Eye (tissue), 1 donor: ENCODE measurements at regions not wholly inside any gene's neighbourhood (a gene's known extent, or its start where the extent isn't known, plus 50 kb on each side); places are given as distances from the start of the nearest gene placed in this dataset.

Experiments used
- DNase-seq: peaks from one replicate; pipeline ENCODE4 v3.0.0-alpha.2; 2015

GRCh38 chr4:152234571-152234970 lies 301.3 kb downstream of the FBXW7 start:
- DNase-seq = no peak

DNA sequence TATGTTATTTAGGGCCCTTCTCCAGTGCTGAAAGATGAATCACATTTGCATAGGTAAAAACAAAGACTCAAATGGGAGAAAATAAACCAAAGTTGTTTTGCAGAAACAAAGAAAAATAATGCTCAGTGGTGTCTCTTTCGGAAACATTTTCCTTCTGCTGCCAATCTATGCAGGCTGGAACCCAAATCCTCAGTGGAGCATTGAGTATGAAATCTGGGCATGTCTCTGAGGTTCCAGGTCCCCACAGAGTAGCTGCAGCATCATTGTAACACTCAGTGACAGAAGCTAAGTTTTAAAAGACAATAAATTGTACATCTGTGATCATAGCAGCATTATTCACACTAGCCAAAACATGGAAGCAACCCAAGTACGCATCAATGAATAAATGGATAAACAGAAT lies 303.6 kb downstream of the FBXW7 start:
- DNase-seq = no peak

- no peak for DNase-seq
These were observed 306.1 kb downstream of the FBXW7 start for GRCh38 chr4:152229782-152230289.

DNA sequence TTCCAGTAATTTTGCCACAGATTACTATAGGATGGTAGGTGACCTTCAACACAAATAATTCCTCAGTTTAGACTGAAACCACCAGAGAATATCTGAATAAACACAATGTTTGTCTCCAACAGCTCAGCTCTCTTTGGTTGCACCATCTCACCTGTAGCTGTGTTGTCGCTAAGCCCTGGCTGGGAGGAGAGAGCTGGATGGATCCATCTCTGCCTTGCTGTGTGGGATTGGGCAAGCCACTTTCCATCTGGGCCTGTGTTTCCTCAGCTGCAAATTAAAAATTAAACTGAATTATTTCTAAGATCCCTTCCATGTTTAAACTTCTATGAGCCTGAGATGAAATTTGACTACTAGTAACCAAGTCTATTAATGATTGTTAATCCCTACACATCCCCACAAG lies 310.2 kb downstream of the FBXW7 start:
- DNase-seq = no peak

DNA sequence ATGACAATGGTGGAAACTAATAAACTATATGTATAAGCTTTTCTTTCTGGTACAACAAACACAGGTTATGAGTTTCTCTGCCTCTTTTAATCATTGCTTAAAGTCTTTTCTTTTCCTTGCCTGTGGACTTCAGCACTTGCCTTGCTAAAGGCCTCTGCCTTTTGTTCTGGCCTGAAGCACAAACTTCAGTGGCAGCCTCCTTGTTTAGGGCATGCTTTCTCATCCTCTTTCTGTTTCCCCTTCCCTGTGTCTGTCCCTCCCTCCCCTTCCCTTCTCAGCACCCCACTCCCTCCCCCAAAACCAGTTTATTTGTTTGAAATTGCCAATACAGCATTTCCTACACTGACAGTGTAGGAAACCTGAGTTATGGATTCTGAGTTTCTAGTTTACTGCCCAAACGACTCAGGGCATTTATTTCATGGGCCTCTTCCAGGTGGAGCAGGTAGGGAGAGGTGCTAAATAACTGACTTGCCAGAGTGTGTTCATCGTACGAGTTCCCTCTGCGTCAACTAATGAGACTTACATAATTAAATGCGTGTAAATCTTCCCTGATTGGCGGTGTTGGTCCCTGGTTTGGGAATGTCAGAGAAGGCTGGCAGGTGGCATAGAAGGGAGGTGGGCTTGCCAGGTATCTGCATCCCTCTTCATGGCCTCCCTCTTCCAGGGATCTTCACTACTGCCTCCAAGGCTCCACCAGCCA lies 311.0 kb downstream of the FBXW7 start:
- no peak for DNase-seq

GRCh38 chr4:152224223-152224622 lies 311.7 kb downstream of the FBXW7 start:
- peak; percentile 12 for DNase-seq

- DNase-seq = no peak
These were observed 312.3 kb downstream of the FBXW7 start for GRCh38 chr4:152223600-152223999.

DNA sequence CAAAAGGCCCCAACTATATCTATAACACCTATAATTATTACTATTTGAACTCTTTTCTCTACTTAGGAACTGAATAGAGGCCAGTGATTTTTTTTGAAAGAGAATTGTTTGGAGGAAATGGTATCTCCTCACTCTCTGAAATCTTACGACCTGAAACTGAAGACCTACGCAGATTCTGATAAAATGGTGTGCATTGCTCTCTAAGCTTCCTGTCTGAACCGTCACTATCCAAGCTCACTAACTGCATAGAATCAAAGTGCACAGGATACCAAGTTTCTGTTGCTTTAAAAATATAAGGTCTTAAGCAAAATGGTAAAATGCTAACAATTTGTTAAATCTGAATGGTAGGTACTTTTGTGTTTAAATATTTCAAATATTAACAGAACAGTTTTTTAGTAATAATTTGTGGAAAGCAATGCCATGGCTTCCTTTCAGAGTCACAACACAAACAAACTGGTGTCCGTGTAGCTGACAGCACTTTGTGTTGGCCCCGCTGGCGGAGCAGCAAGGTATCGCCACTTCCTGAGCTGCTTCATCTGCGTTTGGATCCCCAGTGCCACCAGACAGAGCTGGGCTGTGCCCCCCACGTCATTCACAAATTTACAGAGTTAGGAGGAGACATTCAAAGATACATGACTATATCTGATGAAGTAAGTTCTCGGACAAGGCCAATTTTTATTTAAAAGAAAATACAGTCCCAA lies 313.9 kb downstream of the FBXW7 start:
- DNase-seq = no peak

DNA sequence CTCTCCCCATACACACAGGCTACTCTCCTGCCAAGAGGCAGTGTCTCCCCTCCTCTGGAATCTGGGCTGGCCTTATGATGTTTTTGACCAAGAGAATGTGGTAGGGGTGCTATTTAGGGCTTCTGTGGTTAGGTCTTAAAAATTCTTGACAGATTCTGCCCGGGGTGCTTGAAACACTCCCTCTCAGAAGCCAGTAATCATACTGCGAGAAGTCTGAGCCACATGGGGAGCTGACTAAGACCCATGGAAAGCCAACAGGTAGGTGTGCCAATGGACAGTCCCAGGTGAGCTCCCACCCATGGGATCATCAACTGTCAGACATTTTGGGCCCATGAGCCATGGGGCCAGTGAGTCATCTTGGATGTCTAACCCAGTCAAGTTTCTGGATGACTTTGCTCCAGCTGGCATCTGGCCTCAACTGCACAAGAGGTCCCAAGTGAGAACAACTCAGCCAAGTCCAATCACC lies 315.7 kb downstream of the FBXW7 start:
- no peak for DNase-seq

- no peak for DNase-seq
These were observed 317.3 kb downstream of the FBXW7 start for GRCh38 chr4:152218576-152218975.

- DNase-seq = no peak
These were observed 318.0 kb downstream of the FBXW7 start for GRCh38 chr4:152217896-152218295.

GRCh38 chr4:152211936-152212653 lies 323.8 kb downstream of the FBXW7 start:
- DNase-seq = peak; percentile 20

GRCh38 chr4:152209772-152210493 lies 326.0 kb downstream of the FBXW7 start:
- DNase-seq = no peak

GRCh38 chr4:152207378-152207720 lies 328.5 kb downstream of the FBXW7 start:
- no peak for DNase-seq

- no peak for DNase-seq
These were observed 329.1 kb downstream of the FBXW7 start for GRCh38 chr4:152206646-152207377.

GRCh38 chr4:152206185-152206584 lies 329.7 kb downstream of the FBXW7 start:
- no peak for DNase-seq

DNA sequence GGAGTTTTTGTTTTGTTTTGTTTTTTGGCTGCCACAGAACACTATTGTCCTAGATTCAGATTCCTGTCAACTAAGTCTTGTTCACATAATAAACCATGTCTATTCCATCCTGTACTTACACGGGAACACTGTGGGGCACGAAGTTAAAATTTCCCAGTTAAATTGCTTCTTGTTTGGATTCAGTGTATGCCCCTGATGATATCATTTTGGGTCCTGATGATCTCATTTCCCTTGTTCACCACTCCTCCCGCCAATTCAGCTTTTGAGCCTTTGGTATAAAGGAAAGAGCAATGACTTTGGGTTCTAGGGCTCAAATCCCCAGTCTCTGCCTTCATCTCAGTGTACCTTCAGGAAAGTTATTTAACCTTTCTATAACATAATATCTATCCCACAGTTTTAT lies 333.5 kb downstream of the FBXW7 start:
- no peak for DNase-seq

DNA sequence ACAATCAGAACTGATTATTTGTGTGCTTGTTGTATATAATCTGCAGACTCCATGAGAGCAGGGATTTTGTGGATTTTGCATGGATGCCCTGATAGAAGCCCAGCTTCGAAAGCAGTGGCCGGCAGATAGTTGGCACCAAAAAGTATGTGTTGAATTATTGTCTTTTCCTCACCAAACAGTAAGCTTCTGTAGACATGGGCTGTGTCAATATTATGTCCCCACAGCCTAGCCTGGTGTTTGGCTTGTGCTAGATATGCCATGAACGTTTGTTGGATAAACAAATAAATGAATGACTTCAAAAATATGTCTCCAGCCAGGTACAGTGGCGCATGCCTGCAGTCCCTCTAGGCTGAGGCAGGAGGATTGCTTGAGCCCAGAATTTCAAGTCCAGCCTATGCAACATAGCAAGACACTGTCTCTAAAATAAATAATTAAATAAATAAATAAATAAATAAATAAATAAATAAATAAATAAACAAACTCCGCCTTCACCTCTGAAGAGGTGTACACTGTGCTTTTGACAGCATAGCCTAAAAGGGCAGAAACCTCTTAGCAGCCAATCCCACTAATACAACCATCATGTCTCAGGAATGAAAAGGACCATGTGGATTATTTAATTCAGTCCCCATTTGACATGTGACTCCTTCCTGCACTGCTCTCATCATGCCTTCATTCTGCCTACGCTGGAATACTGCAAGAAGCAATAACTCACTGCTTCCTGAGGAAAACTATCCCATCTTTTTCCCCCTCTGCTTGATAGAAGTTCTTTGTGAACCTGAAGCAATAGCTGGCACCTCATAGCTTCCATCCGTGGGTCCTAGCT lies 335.2 kb downstream of the FBXW7 start:
- DNase-seq = no peak

DNA sequence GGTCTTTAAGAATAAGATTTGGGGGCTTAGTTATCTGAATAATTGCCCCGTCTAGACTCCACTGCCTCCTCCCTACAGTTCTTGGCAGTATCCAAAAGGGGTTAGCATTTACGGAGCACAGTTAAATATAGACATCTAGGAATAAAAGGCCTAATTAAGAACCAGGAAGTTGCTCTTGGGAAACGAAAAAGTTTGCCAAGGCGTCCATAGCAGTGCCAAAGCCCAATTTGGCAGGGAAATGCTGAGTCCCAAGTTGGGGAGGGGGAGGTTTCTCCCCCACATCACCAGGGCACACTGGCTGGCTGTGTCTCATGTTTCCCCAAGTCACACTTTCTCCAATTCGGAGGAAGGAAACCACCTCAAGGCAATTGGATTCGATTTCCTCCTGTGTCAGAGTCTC lies 338.7 kb downstream of the FBXW7 start:
- no peak for DNase-seq

- DNase-seq = no peak
These were observed 340.0 kb downstream of the FBXW7 start for GRCh38 chr4:152195888-152196287.

DNA sequence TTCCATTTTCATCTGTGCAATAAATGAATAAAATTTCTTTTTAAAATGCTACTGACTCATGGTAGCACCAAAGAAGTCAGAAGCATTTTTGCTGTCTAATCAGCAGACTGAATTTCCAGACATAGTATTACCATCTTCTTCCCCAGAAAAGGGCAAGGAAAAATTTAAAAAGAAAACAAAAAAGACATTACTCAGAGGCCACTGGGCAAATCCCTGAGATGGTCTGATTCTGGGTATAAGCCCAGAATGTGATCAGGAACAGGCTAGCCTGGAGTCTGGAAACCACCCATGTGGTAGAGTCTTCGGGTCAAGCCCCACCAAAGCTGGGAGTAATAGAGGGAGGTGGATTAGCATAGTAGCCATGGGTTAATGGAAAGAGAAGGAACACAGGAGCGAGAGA lies 342.8 kb downstream of the FBXW7 start:
- no peak for DNase-seq
